HG02763 (cell line): ENCODE measurements at regions not wholly inside any gene's neighbourhood (a gene's known extent, or its start where the extent isn't known, plus 50 kb on each side); places are given as distances from the start of the nearest gene placed in this dataset.
"Not testable (repeated sequence)": the region's sequence is repeated elsewhere in the genome, so short reads cannot be mapped to it uniquely, and the experiment has no call there.

Experiments
- ATAC-seq: cut with Tn5 transposase; IDR thresholded peaks from one replicate; pipeline ENCODE4 v1.9.1; 2021; ENCODE audit warnings: mild to moderate bottlenecking, moderate library complexity; ENCODE audit not compliant: unreplicated experiment

GRCh38 chr7:115363916-115364315, 442.0 kb downstream of the MDFIC start:
- ATAC-seq: no peak

- no peak for ATAC-seq
These were observed 438.1 kb downstream of the MDFIC start for GRCh38 chr7:115359955-115360354.

- ATAC-seq: no peak
These were observed 437.2 kb downstream of the MDFIC start for GRCh38 chr7:115359119-115359518.

GRCh38 chr7:115357703-115357999, 435.8 kb downstream of the MDFIC start:
- ATAC-seq: no peak

GRCh38 chr7:115356999-115357702, 435.3 kb downstream of the MDFIC start:
- ATAC-seq: no peak

- ATAC-seq: no peak
These were observed 434.3 kb downstream of the MDFIC start for GRCh38 chr7:115356139-115356746.

- no peak for ATAC-seq
These were observed 433.0 kb downstream of the MDFIC start for GRCh38 chr7:115354925-115355324.

- no peak for ATAC-seq
These were observed 430.5 kb downstream of the MDFIC start for GRCh38 chr7:115352375-115352774.

- ATAC-seq: no peak
These were observed 428.9 kb downstream of the MDFIC start for GRCh38 chr7:115350764-115351163.

- ATAC-seq: no peak
These were observed 427.7 kb downstream of the MDFIC start for GRCh38 chr7:115349635-115350034.

GRCh38 chr7:115346685-115347084, 424.8 kb downstream of the MDFIC start:
- ATAC-seq: no peak

GRCh38 chr7:115340828-115341227, 418.9 kb downstream of the MDFIC start:
- ATAC-seq: no peak

- no peak for ATAC-seq
These were observed 416.1 kb downstream of the MDFIC start for GRCh38 chr7:115338016-115338415.

- ATAC-seq: no peak
These were observed 410.8 kb downstream of the MDFIC start for GRCh38 chr7:115332691-115333090.

- no peak for ATAC-seq
These were observed 407.1 kb downstream of the MDFIC start for GRCh38 chr7:115329006-115329405.

GRCh38 chr7:115328018-115328417, 406.1 kb downstream of the MDFIC start:
- no peak for ATAC-seq

GRCh38 chr7:115327326-115327725, 405.4 kb downstream of the MDFIC start:
- ATAC-seq: no peak

GRCh38 chr7:115319541-115319940, 397.6 kb downstream of the MDFIC start:
- no peak for ATAC-seq

- not testable (repeated sequence) for ATAC-seq
These were observed 388.4 kb downstream of the MDFIC start for GRCh38 chr7:115310316-115310715.

- no peak for ATAC-seq
These were observed 384.7 kb downstream of the MDFIC start for GRCh38 chr7:115306586-115306985.

- ATAC-seq: no peak
These were observed 378.5 kb downstream of the MDFIC start for GRCh38 chr7:115300231-115300870.

GRCh38 chr7:115299397-115300037, 377.6 kb downstream of the MDFIC start:
- ATAC-seq: no peak
